Fibroblast of lung (primary cell): ENCODE measurements at regions not wholly inside any gene's neighbourhood (a gene's known extent, or its start where the extent isn't known, plus 50 kb on each side); places are given as distances from the start of the nearest gene placed in this dataset.

Source experiments
- CTCF ChIP-seq, 2 donors: IDR thresholded peaks in 1 of 2; conservative IDR thresholded peaks in 1 of 2; 1 replicate in 1 of 2; 2 replicates in 1 of 2; pipeline ENCODE4 v1.5.1; 2011 to 2012; ENCODE audit warnings: low read length in 2 of 2, control low read depth in 1 of 2, inconsistent platforms in 1 of 2, low read depth in 1 of 2, mild to moderate bottlenecking in 1 of 2
- EZH2 ChIP-seq: IDR thresholded peaks from 2 replicates; pipeline ENCODE4 v1.5.1; 2012; ENCODE audit warnings: low read length, control low read depth, mild to moderate bottlenecking; ENCODE audit errors: missing control alignments

DNA sequence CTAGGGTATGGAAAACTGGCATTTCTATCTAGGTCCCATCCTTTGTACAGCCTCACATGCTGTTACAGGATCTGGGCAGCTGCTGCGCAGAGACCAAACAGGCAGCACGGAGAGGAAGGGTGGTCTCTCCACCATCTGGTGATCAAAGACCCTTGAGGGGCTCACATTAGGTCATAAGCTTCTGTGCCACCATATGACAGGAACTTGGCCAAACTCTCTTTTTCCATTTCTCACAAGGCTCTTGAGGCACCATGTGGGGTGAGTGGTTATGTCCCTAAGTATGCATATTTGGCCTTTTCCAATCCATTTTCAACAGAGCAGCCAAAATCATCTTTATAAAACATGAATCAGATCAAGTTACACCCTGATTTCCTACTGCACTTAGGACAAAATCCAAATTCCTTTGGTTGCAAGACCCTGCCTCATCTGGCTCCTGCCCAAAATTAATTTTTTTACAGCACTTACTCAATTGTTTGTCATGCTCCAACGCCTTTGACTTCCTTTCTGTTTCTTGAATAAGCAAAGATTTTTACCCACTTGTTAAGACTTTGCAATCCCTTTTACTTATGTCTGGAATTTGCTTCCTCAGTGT, 730.0 kb downstream of the MAT2B start:
- TF ChIP-seq EZH2 (no peak), CTCF (conservative IDR thresholded peaks at IDR 0.05 in 1 of 2, IDR thresholded peaks at IDR 0.05 in 1 of 2; ENCODE audit: low read depth in 1 of 2, low read length in 2 of 2) (no peak)
